HCT116 (cell line): ENCODE measurements at regions not wholly inside any gene's neighbourhood (a gene's known extent, or its start where the extent isn't known, plus 50 kb on each side); places are given as distances from the start of the nearest gene placed in this dataset.

Source experiments
- ATAC-seq: fragments of 200-7000 bp; cut with Tn5 transposase; 2 replicates; pipeline ENCODE4 v1.9.1; 2020; ENCODE audit warnings: mild to moderate bottlenecking, moderate library complexity
- BruUV-seq: library from RNA; stranded (reverse); fragments of 400-500 nt; replicated peaks from 2 replicates; lab custom pipeline; 2021; lab: Mats Ljungman, UMichigan
- CTCF ChIA-PET: fragments of 300-600 bp; sonication (Branson Sonifier 250); formaldehyde crosslinking; loops from one replicate; lab custom pipeline; 2021; ENCODE audit warnings: antibody characterized with exemption; lab: Charles Lee
- POLR2A ChIA-PET: fragments of 300-600, 350-600 bp; sonication (Branson Sonifier 250); formaldehyde crosslinking; loops from one replicate; lab custom pipeline; 2021; ENCODE audit warnings: antibody characterized with exemption; lab: Charles Lee
- RAD21 ChIA-PET, 2 experiments: fragments of 300-600 bp; sonication (Branson Sonifier 250); formaldehyde crosslinking; loops; one replicate each; lab custom pipeline; 2023; ENCODE audit warnings: low total read pairs in 2 of 2; ENCODE audit not compliant: uncharacterized antibody in 2 of 2, unreplicated experiment in 2 of 2, low non-redundant PET in 1 of 2; lab: Charles Lee
- DNase-seq: peaks from one replicate; pipeline ENCODE4 v3.0.0-alpha.2; 2010; ENCODE audit warnings: low read depth, low spot score
- H2AFZ ChIP-seq: fragments of 200-600 bp; shearing (Covaris generic), sonication (generic); 2 replicates; pipeline ENCODE4 v1.6.1; 2017; ENCODE audit warnings: low read depth, mixed run types, mixed read lengths, antibody characterized with exemption, low read length; ENCODE audit not compliant: poor library complexity, severe bottlenecking
- H3K27ac ChIP-seq: 2 replicates; pipeline ENCODE4 v1.5.1; 2012; ENCODE audit warnings: low read depth, low read length
- H3K27me3 ChIP-seq: fragments of 200-600 bp; sonication (generic); 2 replicates; pipeline ENCODE4 v1.6.1; 2016; ENCODE audit warnings: mixed run types, low read length, mixed read lengths; ENCODE audit not compliant: insufficient read depth
- H3K36me3 ChIP-seq, 2 experiments: fragments of 200-500 bp in 1 of 2; fragments of 200-600 bp in 1 of 2; sonication (Bioruptor generic) in 1 of 2; sonication (generic) in 1 of 2; 2 replicates each; pipeline versions ENCODE4 v1.5.1 to v1.6.1; 2014 to 2016; ENCODE audit warnings: low read length in 2 of 2, inconsistent platforms in 1 of 2, mixed read lengths in 1 of 2, mixed run types in 1 of 2; ENCODE audit not compliant: insufficient read depth in 2 of 2, control insufficient read depth in 1 of 2
- H3K4me1 ChIP-seq, 2 experiments: fragments of 200-600 bp in 1 of 2; sonication (generic) in 1 of 2; 2 replicates each; pipeline versions ENCODE4 v1.5.1 to v1.6.1; 2012 to 2017; ENCODE audit warnings: low read length in 2 of 2, inconsistent platforms in 1 of 2, mild to moderate bottlenecking in 1 of 2, mixed read lengths in 1 of 2, mixed run types in 1 of 2, moderate library complexity in 1 of 2; ENCODE audit not compliant: insufficient read depth in 2 of 2, control insufficient read depth in 1 of 2
- H3K4me2 ChIP-seq: fragments of 200-600 bp; sonication (generic); 2 replicates; pipeline ENCODE4 v1.6.1; 2017; ENCODE audit warnings: mixed run types, low read length, mixed read lengths
- H3K4me3 ChIP-seq, 2 experiments: fragments of 200-600 bp in 1 of 2; sonication (generic) in 1 of 2; replicated peaks in 1 of 2; 2 replicates each; pipeline ENCODE4 v1.5.1; 2011 to 2016; ENCODE audit warnings: low read length in 2 of 2, control low read depth in 1 of 2, low read depth in 1 of 2, mild to moderate bottlenecking in 1 of 2, mixed read lengths in 1 of 2, mixed run types in 1 of 2
- H3K79me2 ChIP-seq: fragments of 200-600 bp; sonication (generic); 2 replicates; pipeline ENCODE4 v1.6.1; 2017; ENCODE audit warnings: mild to moderate bottlenecking, mixed run types, low read length, moderate library complexity, mixed read lengths; ENCODE audit not compliant: insufficient read depth
- H3K9ac ChIP-seq: fragments of 200-600 bp; sonication (generic); 2 replicates; pipeline ENCODE4 v1.6.1; 2016; ENCODE audit warnings: low read length, mixed read lengths
- H3K9me2 ChIP-seq: fragments of 200-600 bp; sonication (generic), shearing (Covaris generic); 2 replicates; pipeline ENCODE4 v1.6.1; 2017; ENCODE audit warnings: mixed run types, mild to moderate bottlenecking, moderate library complexity; ENCODE audit not compliant: insufficient read depth
- H3K9me3 ChIP-seq, 2 experiments: fragments of 200-500 bp in 1 of 2; fragments of 200-600 bp in 1 of 2; sonication (Bioruptor generic) in 1 of 2; sonication (generic) in 1 of 2; 2 replicates each; pipeline ENCODE4 v1.6.1; 2014 to 2017; ENCODE audit warnings: low read length in 2 of 2, mixed read lengths in 2 of 2, inconsistent platforms in 1 of 2, low read depth in 1 of 2, mild to moderate bottlenecking in 1 of 2, mixed run types in 1 of 2, moderate library complexity in 1 of 2; ENCODE audit not compliant: control insufficient read depth in 1 of 2, insufficient read depth in 1 of 2
- H4K20me1 ChIP-seq: fragments of 200-600 bp; sonication (generic), shearing (Covaris generic); 2 replicates; pipeline ENCODE4 v1.6.1; 2017; ENCODE audit warnings: mixed run types, mild to moderate bottlenecking, moderate library complexity; ENCODE audit not compliant: insufficient read depth
- CBX3 ChIP-seq: IDR thresholded peaks from 2 replicates; pipeline ENCODE4 v1.6.1; 2012; ENCODE audit warnings: low read depth
- CEBPB ChIP-seq: IDR thresholded peaks from 2 replicates; pipeline ENCODE4 v1.6.1; 2012; ENCODE audit warnings: low read depth
- CTCF ChIP-seq, 3 experiments: fragments of 200-600 bp in 1 of 3; sonication (generic) in 1 of 3; IDR thresholded peaks in 2 of 3; conservative IDR thresholded peaks in 1 of 3; 2 replicates each; pipeline ENCODE4 v1.5.1; 2012 to 2017; ENCODE audit warnings: low read depth in 2 of 3, low read length in 2 of 3, antibody characterized with exemption in 1 of 3, borderline replicate concordance in 1 of 3, control low read depth in 1 of 3, mild to moderate bottlenecking in 1 of 3, mixed read lengths in 1 of 3, mixed run types in 1 of 3, moderate library complexity in 1 of 3; ENCODE audit not compliant: insufficient read depth in 1 of 3
- EGR1 ChIP-seq: IDR thresholded peaks from 2 replicates; pipeline ENCODE4 v1.6.1; 2012; ENCODE audit warnings: low read depth
- ELF1 ChIP-seq: IDR thresholded peaks from 2 replicates; pipeline ENCODE4 v1.6.1; 2012; ENCODE audit warnings: low read depth, borderline replicate concordance
- EZH2 ChIP-seq: fragments of 200-600 bp; sonication (generic); IDR thresholded peaks from 2 replicates; pipeline ENCODE4 v1.6.1; 2017; ENCODE audit warnings: antibody characterized with exemption, mixed run types
- EZH2phosphoT487 ChIP-seq: fragments of 200-600 bp; IDR thresholded peaks from 2 replicates; pipeline ENCODE4 v1.6.1; 2018; ENCODE audit warnings: antibody characterized with exemption, borderline replicate concordance
- FOSL1 ChIP-seq: IDR thresholded peaks from 2 replicates; pipeline ENCODE4 v1.6.1; 2012; ENCODE audit warnings: low read depth
- JUND ChIP-seq: IDR thresholded peaks from 2 replicates; pipeline ENCODE4 v1.6.1; 2012
- MAX ChIP-seq: IDR thresholded peaks from 2 replicates; pipeline ENCODE4 v1.6.1; 2012
- POLR2A ChIP-seq: IDR thresholded peaks from 2 replicates; pipeline ENCODE4 v1.7.0; 2011; ENCODE audit warnings: borderline replicate concordance; ENCODE audit not compliant: insufficient read depth, insufficient read length; ENCODE audit errors: extremely low read depth
- POLR2AphosphoS5 ChIP-seq: IDR thresholded peaks from 2 replicates; pipeline ENCODE4 v1.6.1; 2011; ENCODE audit warnings: mild to moderate bottlenecking, low read depth, low read length, moderate library complexity
- RAD21 ChIP-seq: IDR thresholded peaks from 2 replicates; pipeline ENCODE4 v1.6.1; 2012; ENCODE audit warnings: low read depth, mild to moderate bottlenecking
- REST ChIP-seq: IDR thresholded peaks from 2 replicates; pipeline ENCODE4 v1.6.1; 2012; ENCODE audit warnings: low read depth
- SP1 ChIP-seq: IDR thresholded peaks from 2 replicates; pipeline ENCODE4 v1.6.1; 2012; ENCODE audit warnings: low read depth
- TCF7L2 ChIP-seq: IDR thresholded peaks from 2 replicates; pipeline ENCODE4 v1.7.0; 2011; ENCODE audit warnings: borderline replicate concordance, inconsistent platforms; ENCODE audit not compliant: insufficient read depth, insufficient read length; ENCODE audit errors: extremely low read depth
- YY1 ChIP-seq: IDR thresholded peaks from 2 replicates; pipeline ENCODE4 v1.6.1; 2011; ENCODE audit warnings: low read length, low read depth, moderate library complexity, mild to moderate bottlenecking; ENCODE audit not compliant: insufficient replicate concordance; ENCODE audit errors: extremely low read depth
- ZBTB33 ChIP-seq: IDR thresholded peaks from 2 replicates; pipeline ENCODE4 v1.6.1; 2011; ENCODE audit warnings: mild to moderate bottlenecking, low read length, moderate library complexity; ENCODE audit not compliant: insufficient replicate concordance; ENCODE audit errors: extremely low read depth
- ZFX ChIP-seq: fragments of 450-650 bp; IDR thresholded peaks from 2 replicates; pipeline ENCODE4 v1.6.1; 2017
- ZNF274 ChIP-seq: fragments of 200-500 bp; sonication (Bioruptor generic); IDR thresholded peaks from 2 replicates; pipeline ENCODE4 v1.6.1; 2014; ENCODE audit warnings: mild to moderate bottlenecking, low read depth, low read length, inconsistent platforms
- intact Hi-C: fragments of 100-400 bp; cut with micrococcal nuclease; formaldehyde crosslinking; loops from 2 replicates; pipeline ENCODE4 v1.10.0; 2022

- H3K9me2 ChIP-seq: no peaks in the 10 kb centered on the region
- TF ChIP-seq ELF1 (no peak), POLR2A (no peak), FOSL1 (no peak), CTCF (IDR thresholded peaks at IDR 0.05 in 2 of 3, conservative IDR thresholded peaks at IDR 0.05 in 1 of 3; ENCODE audit: borderline replicate concordance in 1 of 3, insufficient read depth in 1 of 3, low read depth in 2 of 3, low read length in 2 of 3) (no peak), RAD21 (no peak), POLR2AphosphoS5 (no peak), ZFX (no peak), ZNF274 (no peak), SP1 (no peak), CBX3 (no peak), ZBTB33 (no peak), CEBPB (no peak), EZH2 (no peak), REST (no peak), JUND (no peak), EGR1 (no peak), YY1 (no peak), MAX (no peak), TCF7L2 (no peak), EZH2phosphoT487 (no peak)
- ATAC-seq (no peak), DNase-seq (no peak)
- RAD21 ChIA-PET: no interaction called here
- no peaks in the 10 kb centered on the region for H3K36me3 ChIP-seq
- no TSS peak for BruUV-seq
- no peaks in the 10 kb centered on the region for H3K79me2 ChIP-seq
- H3K27ac ChIP-seq: no peak overlapping the region
- peaks cover 0 to 13% of the 10 kb centered on the region in 2 experiments; a peak in 2 of 4 replicates for H3K4me1 ChIP-seq
- POLR2A ChIA-PET: no interaction called here
- no peak overlapping the region for H3K9ac ChIP-seq
- H3K27me3 ChIP-seq: no peaks in the 10 kb centered on the region
- H4K20me1 ChIP-seq: no peaks in the 10 kb centered on the region
- intact Hi-C loops: no loop called here
- H3K9me3 ChIP-seq: no peaks in the 10 kb centered on the region
- H3K4me3 ChIP-seq: no peak overlapping the region
- CTCF ChIA-PET: interaction anchor here (1.2 kb wide), 1 partner anchor 12 kb away, joined by 3 read pairs; no protein-coding TSS in a partner anchor
- no peak overlapping the region for H3K4me2 ChIP-seq
- H2AFZ ChIP-seq: no peak overlapping the region
These were observed 1463.3 kb downstream of the C4orf33 start for GRCh38 chr4:130559268-130559667.
